Esophagus squamous epithelium (tissue), 4 donors: ENCODE measurements at regions not wholly inside any gene's neighbourhood (a gene's known extent, or its start where the extent isn't known, plus 50 kb on each side); places are given as distances from the start of the nearest gene placed in this dataset.

Experiments
- POLR2A ChIP-seq, 4 donors: fragments of 450-650 bp; IDR thresholded peaks; one replicate each; pipeline ENCODE4 v1.6.1; 2017; ENCODE audit warnings: antibody characterized with exemption in 4 of 4, mild to moderate bottlenecking in 4 of 4, moderate library complexity in 3 of 4
- TF ChIP-seq, protein P1 (sequence below), 6 experiments: fragments of 450-650 bp in 4 of 6; fragments of 200-600 bp in 2 of 6; sonication (generic) in 2 of 6; IDR thresholded peaks; one replicate each; pipeline ENCODE4 v1.5.1; 2016 to 2019; ENCODE audit warnings: antibody characterized with exemption in 6 of 6, mild to moderate bottlenecking in 4 of 6, moderate library complexity in 4 of 6

DNA sequence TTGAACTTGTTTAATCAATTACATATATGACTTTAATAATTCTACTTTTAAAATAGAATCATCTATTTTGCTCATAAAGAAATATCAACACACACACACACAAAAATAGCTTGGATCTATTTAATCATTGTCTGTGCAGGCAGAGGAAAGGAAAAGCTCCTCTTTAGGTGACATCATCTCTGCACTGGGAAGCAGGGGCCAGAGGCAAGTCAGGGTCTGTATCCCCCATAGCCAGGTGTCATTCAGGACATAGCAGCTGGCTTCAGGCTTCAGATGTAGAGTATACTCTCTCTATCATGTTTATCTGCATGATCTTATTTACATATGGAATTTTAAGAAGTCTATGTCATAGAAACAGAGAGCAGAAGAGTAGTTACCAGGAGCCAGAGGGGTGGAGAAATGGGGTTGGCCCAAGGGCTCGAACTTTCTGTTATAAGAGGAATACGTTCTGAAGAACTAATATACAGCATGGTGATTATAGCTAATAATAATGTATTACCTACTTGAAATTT, 110.4 kb upstream of the LDB2 start:
- TF ChIP-seq, protein P1, sequence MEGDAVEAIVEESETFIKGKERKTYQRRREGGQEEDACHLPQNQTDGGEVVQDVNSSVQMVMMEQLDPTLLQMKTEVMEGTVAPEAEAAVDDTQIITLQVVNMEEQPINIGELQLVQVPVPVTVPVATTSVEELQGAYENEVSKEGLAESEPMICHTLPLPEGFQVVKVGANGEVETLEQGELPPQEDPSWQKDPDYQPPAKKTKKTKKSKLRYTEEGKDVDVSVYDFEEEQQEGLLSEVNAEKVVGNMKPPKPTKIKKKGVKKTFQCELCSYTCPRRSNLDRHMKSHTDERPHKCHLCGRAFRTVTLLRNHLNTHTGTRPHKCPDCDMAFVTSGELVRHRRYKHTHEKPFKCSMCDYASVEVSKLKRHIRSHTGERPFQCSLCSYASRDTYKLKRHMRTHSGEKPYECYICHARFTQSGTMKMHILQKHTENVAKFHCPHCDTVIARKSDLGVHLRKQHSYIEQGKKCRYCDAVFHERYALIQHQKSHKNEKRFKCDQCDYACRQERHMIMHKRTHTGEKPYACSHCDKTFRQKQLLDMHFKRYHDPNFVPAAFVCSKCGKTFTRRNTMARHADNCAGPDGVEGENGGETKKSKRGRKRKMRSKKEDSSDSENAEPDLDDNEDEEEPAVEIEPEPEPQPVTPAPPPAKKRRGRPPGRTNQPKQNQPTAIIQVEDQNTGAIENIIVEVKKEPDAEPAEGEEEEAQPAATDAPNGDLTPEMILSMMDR (IDR thresholded peaks at IDR 0.05): no peak
- TF ChIP-seq POLR2A (IDR thresholded peaks at IDR 0.05): no peak
